SU-DHL-6 (cell line): ENCODE measurements at regions not wholly inside any gene's neighbourhood (a gene's known extent, or its start where the extent isn't known, plus 50 kb on each side); places are given as distances from the start of the nearest gene placed in this dataset.

Experiments used
- CTCF ChIP-seq: fragments of 200-600 bp; sonication (generic); IDR thresholded peaks from one replicate; pipeline ENCODE4 v1.5.1; 2017; ENCODE audit warnings: antibody characterized with exemption, mild to moderate bottlenecking, low read length, moderate library complexity; ENCODE audit not compliant: insufficient read depth, poor library complexity, severe bottlenecking
- EZH2phosphoT487 ChIP-seq: fragments of 200-600 bp; sonication (generic), shearing (Covaris generic); conservative IDR thresholded peaks from 2 replicates; pipeline ENCODE4 v1.6.1; 2018; ENCODE audit warnings: mild to moderate bottlenecking, antibody characterized with exemption, low read length, moderate library complexity, mixed read lengths

DNA sequence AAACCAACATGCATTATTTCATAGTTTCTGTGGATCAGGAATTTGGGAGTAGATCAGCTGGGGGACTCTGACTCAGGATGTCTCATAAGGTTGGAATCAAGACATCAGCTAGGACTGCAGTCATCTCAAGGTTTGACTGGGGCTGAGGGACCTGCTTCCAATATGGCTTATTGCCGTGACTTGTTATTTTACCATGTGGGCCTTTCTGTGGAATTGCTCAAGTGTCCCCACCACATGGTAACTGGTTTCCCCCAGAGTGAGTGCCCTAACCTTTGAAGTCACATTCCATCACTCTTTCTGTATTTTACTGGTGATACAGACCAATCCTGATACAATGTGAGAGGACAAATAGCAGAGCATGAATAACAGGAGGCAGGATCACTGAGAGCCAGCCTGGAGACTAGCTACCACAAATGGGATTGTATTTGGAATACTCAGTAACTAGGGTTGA is 70.2 kb upstream of the ELL2 start:
- TF ChIP-seq CTCF (no peak), EZH2phosphoT487 (no peak)
